ENCODE measurements at regions not wholly inside any gene's neighbourhood (a gene's known extent, or its start where the extent isn't known, plus 50 kb on each side); places are given as distances from the start of the nearest gene placed in this dataset.

GRCh38 chr3:69607466-69608305 is 131.6 kb upstream of the MITF start:
- no peak overlapping the region for H3K27ac ChIP-seq
- TF ChIP-seq ZFX (IDR thresholded peaks at IDR 0.05; ENCODE audit: borderline replicate concordance) (no peak), CTCF (IDR thresholded peaks at IDR 0.05) (no peak)

- TF ChIP-seq ZFX (IDR thresholded peaks at IDR 0.05; ENCODE audit: borderline replicate concordance) (no peak), CTCF (IDR thresholded peaks at IDR 0.05) (no peak)
- no peak overlapping the region for H3K27ac ChIP-seq
Measured at GRCh38 chr3:69605867-69606266, 133.4 kb upstream of the MITF start.

- no peak overlapping the region for H3K27ac ChIP-seq
- TF ChIP-seq ZFX (IDR thresholded peaks at IDR 0.05; ENCODE audit: borderline replicate concordance) (no peak), CTCF (IDR thresholded peaks at IDR 0.05) (no peak)
Measured at GRCh38 chr3:69604735-69605450, 134.4 kb upstream of the MITF start.

- TF ChIP-seq ZFX (IDR thresholded peaks at IDR 0.05; ENCODE audit: borderline replicate concordance), result no peak
- TF ChIP-seq CTCF (IDR thresholded peaks at IDR 0.05), result no peak
- H3K27ac ChIP-seq, result no peak overlapping the region
Measured at GRCh38 chr3:69602112-69602511, 137.2 kb upstream of the MITF start.

- TF ChIP-seq CTCF (IDR thresholded peaks at IDR 0.05) (no peak), ZFX (IDR thresholded peaks at IDR 0.05; ENCODE audit: borderline replicate concordance) (no peak)
Measured at GRCh38 chr3:69594286-69594685, 145.0 kb upstream of the MITF start.

GRCh38 chr3:69591164-69591736 is 148.0 kb upstream of the MITF start:
- no peak for TF ChIP-seq ZFX (IDR thresholded peaks at IDR 0.05; ENCODE audit: borderline replicate concordance)
- no peak overlapping the region for H3K27ac ChIP-seq

More at GRCh38 chr3:69594286-69594685, 145.0 kb upstream of the MITF start:
- no peak overlapping the region for H3K27ac ChIP-seq

- H3K27ac ChIP-seq, result no peak overlapping the region
- TF ChIP-seq CTCF (IDR thresholded peaks at IDR 0.05), result no peak
- TF ChIP-seq ZFX (IDR thresholded peaks at IDR 0.05; ENCODE audit: borderline replicate concordance), result no peak
Measured at GRCh38 chr3:69590111-69590510, 149.2 kb upstream of the MITF start.

All from 22Rv1 (cell line).